SIG-M5 (cell line): ENCODE measurements at regions not wholly inside any gene's neighbourhood (a gene's known extent, or its start where the extent isn't known, plus 50 kb on each side); places are given as distances from the start of the nearest gene placed in this dataset.
A peak's percentile ranks its signal among the peaks of the same experiment; 100 is the strongest.
"Not testable (repeated sequence)": the region's sequence is repeated elsewhere in the genome, so short reads cannot be mapped to it uniquely, and the experiment has no call there.

Experiments
- DNase-seq: peaks from one replicate; lab custom pipeline; 2025; lab: John Stamatoyannopoulos, UW

DNA sequence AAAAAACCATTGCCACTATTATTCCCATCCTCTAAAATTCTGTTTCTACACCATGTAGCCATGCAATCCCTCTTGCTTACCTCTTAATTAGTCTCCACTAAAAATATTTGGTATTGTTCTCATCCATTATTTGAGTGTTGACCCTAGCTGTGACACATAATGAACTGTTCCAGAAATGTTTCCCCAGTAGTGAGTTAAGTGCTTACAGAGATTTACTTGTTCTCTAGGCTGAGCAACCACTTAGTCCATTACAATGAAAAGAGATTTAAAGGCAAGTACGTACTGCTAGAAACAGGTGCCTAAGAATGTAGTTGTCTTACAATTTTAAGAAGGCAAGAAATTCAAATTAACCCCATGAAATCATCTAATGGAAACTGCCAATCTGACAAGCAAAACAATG lies 112.7 kb upstream of the PTPN13 start:
- DNase-seq: no peak

- no peak for DNase-seq
Observed at GRCh38 chr4:86482306-86483172, 111.6 kb upstream of the PTPN13 start.

GRCh38 chr4:86483173-86483490 lies 111.0 kb upstream of the PTPN13 start:
- DNase-seq: no peak

- DNase-seq: no peak
Observed at GRCh38 chr4:86483773-86484172, 110.3 kb upstream of the PTPN13 start.

- peak; percentile 7 for DNase-seq
Observed at GRCh38 chr4:86484241-86484640, 109.9 kb upstream of the PTPN13 start.

DNA sequence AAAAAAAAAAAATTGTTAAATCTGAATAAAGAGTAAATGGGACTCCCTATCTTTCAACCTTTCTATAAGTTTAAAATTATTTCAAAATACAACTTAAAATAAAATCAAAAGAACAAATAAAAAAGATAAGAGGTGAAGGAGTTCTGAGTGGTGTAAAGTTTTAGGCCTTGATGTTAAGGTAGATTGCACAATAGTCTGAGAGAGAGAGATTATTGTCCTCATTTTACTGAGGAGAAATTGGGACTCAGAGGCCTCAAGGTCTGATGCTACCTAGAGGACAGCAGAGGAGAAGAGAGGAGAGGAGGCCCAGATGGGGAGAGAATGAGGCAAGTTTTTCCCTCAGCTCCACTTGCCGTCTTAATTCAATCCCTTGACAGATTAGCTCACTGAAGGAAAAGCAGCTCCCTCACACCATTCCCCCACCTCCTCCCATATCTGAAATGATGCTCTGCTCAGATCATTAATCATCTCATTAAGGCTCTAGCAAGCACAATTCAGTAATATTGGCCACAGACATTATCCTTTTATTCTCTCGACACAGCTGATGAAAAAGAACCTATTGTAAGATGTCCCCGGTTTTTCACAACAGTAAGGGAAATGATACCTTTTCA lies 106.3 kb upstream of the PTPN13 start:
- DNase-seq: no peak

GRCh38 chr4:86493460-86493859 lies 100.7 kb upstream of the PTPN13 start:
- no peak for DNase-seq

DNA sequence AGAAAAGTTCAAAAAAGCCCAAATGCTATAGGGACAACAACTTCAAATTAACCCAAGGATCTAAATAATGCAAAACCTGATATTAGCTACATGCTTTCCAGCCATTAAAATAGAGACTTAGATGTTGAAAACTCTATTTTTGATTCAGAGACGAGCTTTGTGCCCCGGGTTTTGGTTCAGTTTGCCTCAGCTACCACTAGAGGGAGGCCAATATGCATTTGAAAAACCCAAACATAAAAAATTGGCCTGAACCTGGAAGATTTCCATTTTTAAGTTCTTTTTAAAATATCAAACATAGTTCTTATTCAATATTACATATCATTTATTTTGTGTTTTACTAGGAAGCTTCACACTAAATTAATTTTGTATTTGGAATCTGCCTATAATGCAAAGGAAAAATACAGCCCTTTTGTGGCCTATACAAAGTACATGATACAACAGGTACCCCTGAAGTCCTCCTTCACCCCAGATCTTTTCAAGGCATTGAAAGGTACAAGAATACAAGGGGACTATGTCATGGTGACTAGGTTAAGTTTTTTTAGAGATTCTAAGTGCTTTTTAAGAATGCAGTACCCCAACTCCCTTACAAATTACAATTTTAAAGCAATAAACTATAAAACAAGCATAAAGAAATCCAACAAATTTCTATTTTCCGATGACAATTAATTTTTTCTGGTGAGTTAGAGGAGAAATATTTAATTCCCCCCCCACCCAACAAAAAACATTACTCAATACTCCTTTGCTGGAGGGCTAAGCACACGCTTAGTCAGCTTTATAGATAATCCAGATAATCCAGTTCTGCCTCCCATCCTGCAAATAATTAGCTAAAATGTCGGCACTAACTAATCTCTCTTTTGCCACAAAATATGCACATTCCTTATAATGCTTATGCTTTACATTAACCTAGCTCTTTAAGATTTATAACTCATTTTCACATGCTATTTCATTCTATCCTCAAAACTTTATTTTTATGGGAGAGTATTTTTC lies 97.7 kb upstream of the PTPN13 start:
- DNase-seq: no peak

GRCh38 chr4:86497131-86497530 lies 97.0 kb upstream of the PTPN13 start:
- no peak for DNase-seq

- no peak for DNase-seq
Observed at GRCh38 chr4:86497980-86498862, 95.9 kb upstream of the PTPN13 start.

DNA sequence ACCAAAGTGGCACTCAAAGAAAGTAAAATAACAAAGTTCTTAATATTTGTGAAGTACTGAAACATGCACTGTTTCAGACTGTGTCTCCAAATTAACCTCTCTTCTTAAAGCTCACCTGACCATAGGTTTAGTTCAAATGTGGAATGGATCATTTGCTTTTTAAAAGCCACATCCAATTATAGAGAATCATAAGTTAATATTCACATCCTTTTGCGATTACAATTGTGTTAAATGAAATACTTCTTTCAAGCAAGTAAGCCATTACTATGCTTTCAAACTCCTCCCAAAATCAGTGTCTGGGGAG lies 95.3 kb upstream of the PTPN13 start:
- no peak for DNase-seq

DNA sequence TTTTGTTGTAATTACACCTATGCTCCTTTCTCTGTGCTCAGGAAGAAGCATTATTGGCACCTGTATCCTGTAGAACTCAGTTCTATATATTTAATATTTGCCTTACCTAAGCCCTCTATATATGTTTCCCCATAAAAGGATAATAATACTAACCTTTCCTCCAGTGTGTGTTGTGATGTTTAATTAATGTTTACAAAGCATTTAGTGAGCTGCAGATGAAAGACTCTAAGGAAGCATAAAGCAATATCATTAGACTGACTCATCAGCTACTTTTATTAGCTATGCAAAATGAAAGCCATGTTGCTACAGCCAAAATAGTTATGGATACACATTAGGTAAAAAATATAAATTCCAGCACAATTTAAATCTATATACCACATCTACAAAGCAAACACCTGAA lies 93.6 kb upstream of the PTPN13 start:
- DNase-seq: no peak

- DNase-seq: no peak
Observed at GRCh38 chr4:86502081-86502480, 92.0 kb upstream of the PTPN13 start.

- DNase-seq: no peak
Observed at GRCh38 chr4:86506591-86506990, 87.5 kb upstream of the PTPN13 start.

DNA sequence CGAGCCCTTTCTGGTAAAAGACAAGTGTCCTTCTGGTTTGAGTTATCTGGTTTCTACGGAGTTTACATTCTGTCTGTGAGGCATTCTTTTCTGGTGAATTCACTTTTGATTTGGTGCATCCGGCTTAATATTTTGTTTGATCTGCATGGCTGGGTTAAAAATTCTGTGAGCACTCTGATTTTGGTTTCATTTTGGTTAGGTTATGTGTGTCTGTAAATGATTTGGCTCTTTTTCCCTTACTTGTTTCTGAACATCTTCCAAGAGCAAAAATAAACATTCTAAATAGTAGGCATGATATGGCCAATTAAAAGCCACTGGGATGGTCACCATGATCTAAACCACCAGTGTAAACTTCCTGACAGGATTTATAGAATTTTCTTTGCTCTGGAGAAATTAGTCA lies 85.7 kb upstream of the PTPN13 start:
- no peak for DNase-seq

GRCh38 chr4:86511590-86511989 lies 82.5 kb upstream of the PTPN13 start:
- DNase-seq: no peak

GRCh38 chr4:86512631-86513030 lies 81.5 kb upstream of the PTPN13 start:
- no peak for DNase-seq

- not testable (repeated sequence) for DNase-seq
Observed at GRCh38 chr4:86515963-86516362, 78.2 kb upstream of the PTPN13 start.

DNA sequence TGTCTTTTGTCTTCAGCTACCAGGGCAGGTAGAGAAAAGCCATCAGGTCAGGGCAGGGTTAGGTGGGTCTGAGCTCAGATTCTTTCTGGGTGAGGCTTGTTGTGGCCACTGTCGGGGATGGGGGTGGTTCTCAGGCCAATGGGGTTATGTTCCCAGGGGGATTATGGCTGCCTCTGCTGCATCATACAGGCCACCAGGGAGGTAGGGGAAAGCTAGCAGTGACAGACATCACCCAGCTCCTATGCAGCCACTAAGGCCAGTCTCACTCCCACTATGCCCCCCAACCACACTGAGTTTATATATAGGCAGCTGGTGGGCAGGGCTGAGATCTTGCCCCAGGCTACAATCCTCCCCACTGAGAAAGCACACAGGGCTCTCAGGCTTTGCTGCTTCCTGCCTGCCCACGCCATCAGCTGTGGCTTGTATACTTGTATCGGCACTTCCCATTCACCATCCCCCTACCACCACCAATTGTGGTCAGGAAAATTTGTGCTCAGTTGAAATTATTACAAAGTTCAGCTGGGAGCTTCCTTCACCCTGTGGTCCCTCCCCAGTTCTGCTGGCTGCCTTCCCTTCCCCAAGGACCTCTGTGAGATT lies 72.6 kb upstream of the PTPN13 start:
- no peak for DNase-seq

- DNase-seq: no peak
Observed at GRCh38 chr4:86522349-86522748, 71.8 kb upstream of the PTPN13 start.

DNA sequence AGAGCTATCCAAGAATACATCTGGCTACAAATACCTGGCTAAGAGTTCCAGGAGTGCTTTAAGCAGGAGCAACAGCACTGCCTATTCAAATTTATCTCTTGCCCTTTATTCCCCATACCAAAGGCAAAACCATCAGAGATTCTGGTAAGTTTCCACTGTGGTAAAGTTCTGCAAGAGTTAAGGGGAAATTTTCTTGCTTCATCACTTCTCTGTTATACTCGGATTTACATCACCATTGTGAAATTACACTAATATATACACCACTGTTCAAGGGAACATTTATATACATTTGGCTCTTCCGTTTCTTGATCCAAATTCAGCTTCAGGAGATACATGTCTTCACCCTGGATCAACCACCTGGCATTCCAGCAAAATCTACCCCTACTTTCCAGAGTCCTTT lies 70.8 kb upstream of the PTPN13 start:
- peak; percentile 11 for DNase-seq
